GM12878 (cell line): ENCODE measurements at regions not wholly inside any gene's neighbourhood (a gene's known extent, or its start where the extent isn't known, plus 50 kb on each side); places are given as distances from the start of the nearest gene placed in this dataset.

Source experiments
- ATF2 ChIP-seq: IDR thresholded peaks from 2 replicates; pipeline ENCODE4 v1.6.1; 2012; ENCODE audit warnings: low read length, inconsistent platforms
- CTCF ChIP-seq, 3 experiments: IDR thresholded peaks in 2 of 3; conservative IDR thresholded peaks in 1 of 3; 2 replicates each; pipeline ENCODE4 v1.5.1; 2011; ENCODE audit warnings: low read depth in 3 of 3, low read length in 3 of 3, mild to moderate bottlenecking in 3 of 3, control low read depth in 2 of 3, moderate library complexity in 2 of 3, inconsistent platforms in 1 of 3, mixed read lengths in 1 of 3; ENCODE audit not compliant: control insufficient read depth in 2 of 3, insufficient read depth in 1 of 3; ENCODE audit errors: extremely low read depth in 1 of 3
- E4F1 ChIP-seq: fragments of 450-650 bp; IDR thresholded peaks from 2 replicates; pipeline ENCODE4 v1.6.1; 2018; ENCODE audit warnings: borderline replicate concordance, mild to moderate bottlenecking; ENCODE audit not compliant: partially characterized antibody
- EP300 ChIP-seq, 2 experiments: fragments of 150-350 bp in 1 of 2; IDR thresholded peaks; 2 replicates each; pipeline ENCODE4 v1.6.1; 2011 to 2012; ENCODE audit warnings: low read depth in 2 of 2, low read length in 2 of 2, borderline replicate concordance in 1 of 2, improper control_type of control experiment in 1 of 2, inconsistent platforms in 1 of 2; ENCODE audit not compliant: control insufficient read depth in 1 of 2
- KDM1A ChIP-seq: fragments of 200-600 bp; sonication (generic); IDR thresholded peaks from 2 replicates; pipeline ENCODE4 v1.6.1; 2016; ENCODE audit warnings: borderline replicate concordance
- NFXL1 ChIP-seq: fragments of 450-650 bp; IDR thresholded peaks from 2 replicates; pipeline ENCODE4 v1.6.1; 2017; ENCODE audit warnings: antibody characterized with exemption, mild to moderate bottlenecking, borderline replicate concordance
- POLR2A ChIP-seq: IDR thresholded peaks from 2 replicates; pipeline ENCODE4 v1.6.1; 2011; ENCODE audit warnings: low read depth, mild to moderate bottlenecking, low read length
- PRDM15 ChIP-seq: fragments of 450-650 bp; formaldehyde crosslinking; IDR thresholded peaks from 2 replicates; pipeline ENCODE4 v1.4.0; 2020; ENCODE audit warnings: mild to moderate bottlenecking, moderate library complexity
- RFX5 ChIP-seq: IDR thresholded peaks from 2 replicates; pipeline ENCODE4 v1.6.1; 2011; ENCODE audit warnings: low read depth, low read length, improper control_type of control experiment
- SMC3 ChIP-seq: IDR thresholded peaks from 2 replicates; pipeline ENCODE4 v1.6.1; 2011; ENCODE audit warnings: low read length, improper control_type of control experiment, borderline replicate concordance
- SUZ12 ChIP-seq: fragments of 200-600 bp; sonication (generic); IDR thresholded peaks from one replicate; pipeline ENCODE4 v1.6.1; 2018; ENCODE audit warnings: antibody characterized with exemption, mild to moderate bottlenecking; ENCODE audit not compliant: unreplicated experiment
- TAF1 ChIP-seq: IDR thresholded peaks from 2 replicates; pipeline ENCODE4 v1.6.1; 2011; ENCODE audit warnings: mild to moderate bottlenecking, low read depth, low read length, borderline replicate concordance
- ZNF207 ChIP-seq: fragments of 450-650 bp; IDR thresholded peaks from 2 replicates; pipeline ENCODE4 v1.6.1; 2014; ENCODE audit warnings: antibody characterized with exemption, mild to moderate bottlenecking, borderline replicate concordance
- ZNF217 ChIP-seq: fragments of 450-650 bp; IDR thresholded peaks from 2 replicates; pipeline ENCODE4 v1.6.1; 2017; ENCODE audit warnings: antibody characterized with exemption, mild to moderate bottlenecking

GRCh38 chr1:80113168-80114038 lies 1106.9 kb upstream of the ADGRL4 start:
- TF ChIP-seq TAF1 (no peak), ZNF217 (no peak), CTCF (IDR thresholded peaks at IDR 0.05 in 2 of 3, conservative IDR thresholded peaks at IDR 0.05 in 1 of 3; ENCODE audit: control insufficient read depth in 2 of 3, extremely low read depth in 1 of 3, insufficient read depth in 1 of 3, low read depth in 3 of 3, low read length in 3 of 3) (no peak), EP300 (IDR thresholded peaks at IDR 0.05; ENCODE audit: borderline replicate concordance in 1 of 2, control insufficient read depth in 1 of 2, low read depth in 2 of 2, low read length in 2 of 2) (no peak), E4F1 (no peak), RFX5 (no peak), KDM1A (no peak), POLR2A (no peak), PRDM15 (no peak), ATF2 (no peak), SMC3 (no peak), SUZ12 (no peak), ZNF207 (no peak), NFXL1 (no peak)
